Esophagus muscularis mucosa (tissue), 4 donors: ENCODE measurements at regions not wholly inside any gene's neighbourhood (a gene's known extent, or its start where the extent isn't known, plus 50 kb on each side); places are given as distances from the start of the nearest gene placed in this dataset.

ENCODE experiments used
- DNase-seq: peaks from one replicate; pipeline ENCODE4 v3.0.0-alpha.2; 2017; ENCODE audit errors: extremely low spot score
- H3K27ac ChIP-seq, 4 donors: fragments of 200-600 bp; sonication (generic); replicated peaks in 1 of 4; 1 replicate in 3 of 4; 2 replicates in 1 of 4; pipeline ENCODE4 v1.5.1; 2016 to 2019; ENCODE audit warnings: mild to moderate bottlenecking in 1 of 4
- H3K27me3 ChIP-seq, 4 donors: fragments of 200-600 bp; sonication (generic); one replicate each; pipeline versions ENCODE4 v1.5.1 to v1.6.0; 2016 to 2019
- H3K36me3 ChIP-seq, 4 donors: fragments of 200-600 bp; sonication (generic); one replicate each; pipeline ENCODE4 v1.5.1; 2016 to 2019
- H3K4me1 ChIP-seq, 4 donors: fragments of 200-600 bp; sonication (generic); one replicate each; pipeline ENCODE4 v1.5.1; 2016 to 2019
- H3K4me3 ChIP-seq, 4 donors: fragments of 200-600 bp; sonication (generic); 1 replicate in 2 of 4; 2 replicates in 2 of 4; pipeline ENCODE4 v1.5.1; 2016 to 2019; ENCODE audit warnings: mild to moderate bottlenecking in 4 of 4, moderate library complexity in 1 of 4
- H3K9me3 ChIP-seq, 4 donors: fragments of 200-600 bp; sonication (generic); 1 replicate in 3 of 4; 2 replicates in 1 of 4; pipeline ENCODE4 v1.5.1; 2016 to 2019
- EP300 ChIP-seq: sonication (generic); formaldehyde crosslinking; IDR thresholded peaks from one replicate; pipeline ENCODE4 v1.6.1; 2017; ENCODE audit warnings: antibody characterized with exemption
- POLR2A ChIP-seq: fragments of 450-650 bp; IDR thresholded peaks from one replicate; pipeline ENCODE4 v1.6.1; 2017; ENCODE audit warnings: antibody characterized with exemption, moderate library complexity, mild to moderate bottlenecking, low read depth
- POLR2AphosphoS5 ChIP-seq, 2 donors: sonication (generic); formaldehyde crosslinking; IDR thresholded peaks; one replicate each; pipeline ENCODE4 v1.6.1; 2017; ENCODE audit warnings: antibody characterized with exemption in 2 of 2
- WGBS: methylation state at CpG from one replicate; pipeline ENCODE4 v1.1.5; 2018; 5-methylcytosine and 5-hydroxymethylcytosine counted together
- intact Hi-C: fragments of 100-400 bp; cut with DNase I; formaldehyde crosslinking; loops from one replicate; pipeline ENCODE4 v1.15.1; 2023
- TF ChIP-seq, protein P1 (sequence below), 3 experiments: fragments of 200-600 bp in 2 of 3; fragments of 450-650 bp in 1 of 3; sonication (generic) in 2 of 3; IDR thresholded peaks; one replicate each; pipeline ENCODE4 v1.5.1; 2017 to 2019; ENCODE audit warnings: antibody characterized with exemption in 3 of 3, mild to moderate bottlenecking in 2 of 3, moderate library complexity in 1 of 3

GRCh38 chr5:123949807-123950340 lies 437.9 kb downstream of the CSNK1G3 start:
- no peak for DNase-seq
- no peak for TF ChIP-seq EP300
- TF ChIP-seq, protein P1, sequence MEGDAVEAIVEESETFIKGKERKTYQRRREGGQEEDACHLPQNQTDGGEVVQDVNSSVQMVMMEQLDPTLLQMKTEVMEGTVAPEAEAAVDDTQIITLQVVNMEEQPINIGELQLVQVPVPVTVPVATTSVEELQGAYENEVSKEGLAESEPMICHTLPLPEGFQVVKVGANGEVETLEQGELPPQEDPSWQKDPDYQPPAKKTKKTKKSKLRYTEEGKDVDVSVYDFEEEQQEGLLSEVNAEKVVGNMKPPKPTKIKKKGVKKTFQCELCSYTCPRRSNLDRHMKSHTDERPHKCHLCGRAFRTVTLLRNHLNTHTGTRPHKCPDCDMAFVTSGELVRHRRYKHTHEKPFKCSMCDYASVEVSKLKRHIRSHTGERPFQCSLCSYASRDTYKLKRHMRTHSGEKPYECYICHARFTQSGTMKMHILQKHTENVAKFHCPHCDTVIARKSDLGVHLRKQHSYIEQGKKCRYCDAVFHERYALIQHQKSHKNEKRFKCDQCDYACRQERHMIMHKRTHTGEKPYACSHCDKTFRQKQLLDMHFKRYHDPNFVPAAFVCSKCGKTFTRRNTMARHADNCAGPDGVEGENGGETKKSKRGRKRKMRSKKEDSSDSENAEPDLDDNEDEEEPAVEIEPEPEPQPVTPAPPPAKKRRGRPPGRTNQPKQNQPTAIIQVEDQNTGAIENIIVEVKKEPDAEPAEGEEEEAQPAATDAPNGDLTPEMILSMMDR (IDR thresholded peaks at IDR 0.05) = no peak
- Histone ChIP-seq H3K36me3 (no peaks in the 10 kb centered on the region), H3K27ac (no peak overlapping the region), H3K9me3 (no peaks in the 10 kb centered on the region), H3K27me3 (no peaks in the 10 kb centered on the region), H3K4me3 (no peak overlapping the region), H3K4me1 (no peaks in the 10 kb centered on the region)
- intact Hi-C loops = no loop called here
- WGBS = 95% methylated on average over 6 of the region's 6 CpGs

GRCh38 chr5:123949043-123949804 lies 437.2 kb downstream of the CSNK1G3 start:
- no peak for TF ChIP-seq POLR2A
- TF ChIP-seq EP300 = no peak
- TF ChIP-seq, protein P1 (IDR thresholded peaks at IDR 0.05) = no peak
- no peak for TF ChIP-seq POLR2AphosphoS5 (IDR thresholded peaks at IDR 0.05)
- Histone ChIP-seq H3K27me3 (no peaks in the 10 kb centered on the region), H3K27ac (no peak overlapping the region), H3K4me1 (no peaks in the 10 kb centered on the region), H3K4me3 (no peak overlapping the region), H3K9me3 (no peaks in the 10 kb centered on the region), H3K36me3 (no peaks in the 10 kb centered on the region)
- DNase-seq = no peak
- intact Hi-C loops = no loop called here
- WGBS = 96% methylated on average over 8 of the region's 32 CpGs

DNA sequence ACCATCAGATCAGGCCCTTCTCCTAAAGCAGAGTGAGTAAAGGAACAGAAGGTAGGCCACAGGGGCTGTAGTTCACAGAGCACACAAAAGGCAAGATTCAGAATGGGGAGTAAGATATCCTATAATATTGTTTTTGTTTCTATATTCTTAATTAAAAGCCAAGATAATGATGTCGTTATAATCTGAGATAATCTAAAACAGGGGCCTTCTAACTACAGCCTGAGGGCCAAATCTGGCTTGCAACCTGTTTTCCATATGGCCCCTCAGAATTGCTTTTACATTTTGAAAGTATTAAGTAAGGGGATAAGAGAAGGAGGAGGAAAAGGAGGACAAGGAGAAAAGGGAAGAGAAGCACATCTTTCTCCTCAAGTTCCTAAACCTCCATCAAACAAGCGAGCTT lies 435.8 kb downstream of the CSNK1G3 start:
- intact Hi-C loops = no loop called here
- Histone ChIP-seq H3K36me3 (no peaks in the 10 kb centered on the region), H3K27me3 (no peaks in the 10 kb centered on the region), H3K4me1 (no peaks in the 10 kb centered on the region), H3K9me3 (no peaks in the 10 kb centered on the region), H3K4me3 (no peak overlapping the region), H3K27ac (no peak overlapping the region)
- DNase-seq = no peak
- TF ChIP-seq POLR2A = no peak
- 95% methylated on average over 2 of the region's 2 CpGs for WGBS

- Histone ChIP-seq H3K27me3 (no peaks in the 10 kb centered on the region), H3K36me3 (no peaks in the 10 kb centered on the region), H3K4me3 (no peak overlapping the region), H3K4me1 (no peaks in the 10 kb centered on the region), H3K9me3 (peaks cover 0 to 8% (median 4%) of the 10 kb centered on the region in 4 donors), H3K27ac (no peak overlapping the region)
- intact Hi-C loops = no loop called here
- no peak for TF ChIP-seq POLR2A
- TF ChIP-seq, protein P1 (IDR thresholded peaks at IDR 0.05) = no peak
- no peak for TF ChIP-seq EP300
- no peak for TF ChIP-seq POLR2AphosphoS5 (IDR thresholded peaks at IDR 0.05)
- no peak for DNase-seq
- WGBS = 95% methylated on average over 1 of the region's 1 CpG
These were observed 433.6 kb downstream of the CSNK1G3 start for GRCh38 chr5:123945548-123945947.

- H3K36me3 ChIP-seq = no peaks in the 10 kb centered on the region
- H3K4me3 ChIP-seq = no peak overlapping the region
- no peak overlapping the region for H3K27ac ChIP-seq
- intact Hi-C loops = no loop called here
- H3K27me3 ChIP-seq = no peaks in the 10 kb centered on the region
- no peaks in the 10 kb centered on the region for H3K4me1 ChIP-seq
- TF ChIP-seq, protein P1 (IDR thresholded peaks at IDR 0.05) = no peak
- TF ChIP-seq POLR2AphosphoS5 (IDR thresholded peaks at IDR 0.05) = no peak
- no peak for TF ChIP-seq POLR2A
- TF ChIP-seq EP300 = no peak
- H3K9me3 ChIP-seq = peaks cover 0 to 8% (median 4%) of the 10 kb centered on the region in 4 donors
- no peak for DNase-seq
These were observed 431.2 kb downstream of the CSNK1G3 start for GRCh38 chr5:123943151-123943550.
